Upper lobe of left lung (tissue), 4 donors: ENCODE measurements at regions not wholly inside any gene's neighbourhood (a gene's known extent, or its start where the extent isn't known, plus 50 kb on each side); places are given as distances from the start of the nearest gene placed in this dataset.

Experiments used
- CTCF ChIP-seq, 6 experiments: fragments of 450-650 bp in 4 of 6; fragments of 200-600 bp in 2 of 6; sonication (generic) in 2 of 6; IDR thresholded peaks; one replicate each; pipeline ENCODE4 v1.5.1; 2016 to 2019; ENCODE audit warnings: antibody characterized with exemption in 6 of 6
- EP300 ChIP-seq, 4 donors: sonication (generic); formaldehyde crosslinking; IDR thresholded peaks; one replicate each; pipeline ENCODE4 v1.5.1; 2017; ENCODE audit warnings: antibody characterized with exemption in 4 of 4, control low read depth in 2 of 4
- POLR2A ChIP-seq, 4 donors: fragments of 450-650 bp; IDR thresholded peaks; one replicate each; pipeline ENCODE4 v1.5.1; 2016 to 2017; ENCODE audit warnings: antibody characterized with exemption in 4 of 4, mild to moderate bottlenecking in 2 of 4

GRCh38 chr12:29891792-29892191 is 108.0 kb upstream of the TMTC1 start:
- TF ChIP-seq CTCF (IDR thresholded peaks at IDR 0.05) (no peak), EP300 (IDR thresholded peaks at IDR 0.05) (no peak), POLR2A (IDR thresholded peaks at IDR 0.05) (no peak)
